Chondrocyte (in vitro differentiated cells): ENCODE measurements at regions not wholly inside any gene's neighbourhood (a gene's known extent, or its start where the extent isn't known, plus 50 kb on each side); places are given as distances from the start of the nearest gene placed in this dataset.
A peak's percentile ranks its signal among the peaks of the same experiment; 100 is the strongest.
"Not testable (repeated sequence)": the region's sequence is repeated elsewhere in the genome, so short reads cannot be mapped to it uniquely, and the experiment has no call there.

Source experiments
- DNase-seq: peaks from one replicate; pipeline ENCODE4 v3.0.0; 2021; ENCODE audit warnings: mixed read lengths, low spot score
- H3K27ac Mint-ChIP-seq: one replicate; pipeline ENCODE4 v1.8.0; 2021; ENCODE audit warnings: mild to moderate bottlenecking, moderate library complexity, mixed read lengths; ENCODE audit not compliant: unreplicated experiment
- H3K27me3 Mint-ChIP-seq: 2 replicates; pipeline ENCODE4 v1.8.0; 2021; ENCODE audit warnings: low read depth, mixed read lengths
- H3K36me3 Mint-ChIP-seq: 2 replicates; pipeline ENCODE4 v1.8.0; 2021; ENCODE audit warnings: low read depth, mixed read lengths
- H3K4me1 Mint-ChIP-seq: 2 replicates; pipeline ENCODE4 v1.8.0; 2021; ENCODE audit warnings: low read depth, mild to moderate bottlenecking, mixed read lengths
- H3K4me3 Mint-ChIP-seq: one replicate; pipeline ENCODE4 v1.8.0; 2021; ENCODE audit warnings: mild to moderate bottlenecking, moderate library complexity, mixed read lengths; ENCODE audit not compliant: unreplicated experiment
- H3K9me3 Mint-ChIP-seq: 2 replicates; pipeline ENCODE4 v1.8.0; 2021; ENCODE audit warnings: low read depth, mixed read lengths
- TF ChIP-seq, protein P1 (sequence below): fragments of 200-600 bp; sonication (generic); IDR thresholded peaks from 2 replicates; pipeline ENCODE4 v1.5.0; 2021; ENCODE audit warnings: antibody characterized with exemption, mild to moderate bottlenecking, moderate library complexity

GRCh38 chr13:84590663-84591062 lies 708.4 kb upstream of the SLITRK1 start:
- peaks cover 12% of the 10 kb centered on the region for H3K27me3 Mint-ChIP-seq
- no peaks in the 10 kb centered on the region for H3K9me3 Mint-ChIP-seq
- DNase-seq: no peak
- H3K27ac Mint-ChIP-seq: no peak overlapping the region
- TF ChIP-seq, protein P1, sequence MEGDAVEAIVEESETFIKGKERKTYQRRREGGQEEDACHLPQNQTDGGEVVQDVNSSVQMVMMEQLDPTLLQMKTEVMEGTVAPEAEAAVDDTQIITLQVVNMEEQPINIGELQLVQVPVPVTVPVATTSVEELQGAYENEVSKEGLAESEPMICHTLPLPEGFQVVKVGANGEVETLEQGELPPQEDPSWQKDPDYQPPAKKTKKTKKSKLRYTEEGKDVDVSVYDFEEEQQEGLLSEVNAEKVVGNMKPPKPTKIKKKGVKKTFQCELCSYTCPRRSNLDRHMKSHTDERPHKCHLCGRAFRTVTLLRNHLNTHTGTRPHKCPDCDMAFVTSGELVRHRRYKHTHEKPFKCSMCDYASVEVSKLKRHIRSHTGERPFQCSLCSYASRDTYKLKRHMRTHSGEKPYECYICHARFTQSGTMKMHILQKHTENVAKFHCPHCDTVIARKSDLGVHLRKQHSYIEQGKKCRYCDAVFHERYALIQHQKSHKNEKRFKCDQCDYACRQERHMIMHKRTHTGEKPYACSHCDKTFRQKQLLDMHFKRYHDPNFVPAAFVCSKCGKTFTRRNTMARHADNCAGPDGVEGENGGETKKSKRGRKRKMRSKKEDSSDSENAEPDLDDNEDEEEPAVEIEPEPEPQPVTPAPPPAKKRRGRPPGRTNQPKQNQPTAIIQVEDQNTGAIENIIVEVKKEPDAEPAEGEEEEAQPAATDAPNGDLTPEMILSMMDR: no peak
- no peaks in the 10 kb centered on the region for H3K4me1 Mint-ChIP-seq
- no peaks in the 10 kb centered on the region for H3K36me3 Mint-ChIP-seq
- no peak overlapping the region for H3K4me3 Mint-ChIP-seq

DNA sequence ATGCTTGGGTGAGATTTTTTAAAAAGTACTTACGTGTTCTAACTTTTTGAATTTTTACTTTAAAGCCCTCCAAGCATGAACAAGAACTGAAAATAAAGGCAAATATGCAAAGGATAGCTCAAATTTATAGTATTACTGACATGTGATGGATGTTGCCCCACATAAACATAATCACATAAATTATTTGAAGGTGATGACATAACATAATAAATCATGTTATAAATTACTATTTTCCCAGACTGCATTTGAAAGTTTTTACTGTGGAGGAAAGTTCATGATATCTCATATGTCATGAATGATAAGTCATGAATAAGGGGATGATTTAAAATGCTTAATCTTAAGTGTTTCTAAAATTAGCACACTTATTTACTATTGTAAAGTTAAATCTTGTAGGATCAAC lies 705.7 kb upstream of the SLITRK1 start:
- no peaks in the 10 kb centered on the region for H3K4me1 Mint-ChIP-seq
- no peak overlapping the region for H3K4me3 Mint-ChIP-seq
- H3K27ac Mint-ChIP-seq: no peak overlapping the region
- no peak for DNase-seq
- TF ChIP-seq, protein P1: no peak
- peaks cover 5% of the 10 kb centered on the region for H3K27me3 Mint-ChIP-seq
- no peaks in the 10 kb centered on the region for H3K36me3 Mint-ChIP-seq
- no peaks in the 10 kb centered on the region for H3K9me3 Mint-ChIP-seq

GRCh38 chr13:84579901-84580300 lies 697.6 kb upstream of the SLITRK1 start:
- not testable (repeated sequence) for H3K36me3 Mint-ChIP-seq, H3K9me3 Mint-ChIP-seq, H3K4me1 Mint-ChIP-seq, DNase-seq, H3K27me3 Mint-ChIP-seq, H3K27ac Mint-ChIP-seq, H3K4me3 Mint-ChIP-seq

DNA sequence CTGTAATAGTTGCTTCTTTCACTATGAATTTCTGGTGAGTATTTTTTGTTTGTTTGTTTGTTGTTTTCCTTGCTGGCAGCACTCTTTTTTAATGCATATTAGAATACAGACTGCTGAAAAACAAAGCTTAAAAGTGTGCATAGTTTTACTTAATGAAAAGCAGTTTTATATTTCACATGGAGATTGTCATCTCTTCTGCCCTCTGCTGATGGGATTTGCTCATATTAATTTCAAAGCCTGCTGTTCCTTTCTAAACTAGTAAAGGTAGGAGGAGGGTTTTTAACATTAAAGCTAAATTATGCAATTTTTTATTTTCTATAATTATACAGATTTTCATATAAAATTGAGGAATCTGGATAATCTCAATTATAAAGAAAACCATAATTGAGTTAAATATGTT lies 692.6 kb upstream of the SLITRK1 start:
- Mint-ChIP-seq H3K9me3 (peaks cover 2% of the 10 kb centered on the region), H3K27me3 (no peaks in the 10 kb centered on the region), H3K36me3 (no peaks in the 10 kb centered on the region), H3K4me3 (no peak overlapping the region), H3K4me1 (peaks cover 10% of the 10 kb centered on the region), H3K27ac (no peak overlapping the region)
- no peak for DNase-seq
- TF ChIP-seq, protein P1: peak; percentile 88

- Mint-ChIP-seq H3K4me3 (no peak overlapping the region), H3K36me3 (no peaks in the 10 kb centered on the region), H3K9me3 (peaks cover 2% of the 10 kb centered on the region), H3K4me1 (peaks cover 22% of the 10 kb centered on the region), H3K27ac (no peak overlapping the region), H3K27me3 (no peaks in the 10 kb centered on the region)
- TF ChIP-seq, protein P1: no peak
- no peak for DNase-seq
These were observed 689.0 kb upstream of the SLITRK1 start for GRCh38 chr13:84571264-84571663.

DNA sequence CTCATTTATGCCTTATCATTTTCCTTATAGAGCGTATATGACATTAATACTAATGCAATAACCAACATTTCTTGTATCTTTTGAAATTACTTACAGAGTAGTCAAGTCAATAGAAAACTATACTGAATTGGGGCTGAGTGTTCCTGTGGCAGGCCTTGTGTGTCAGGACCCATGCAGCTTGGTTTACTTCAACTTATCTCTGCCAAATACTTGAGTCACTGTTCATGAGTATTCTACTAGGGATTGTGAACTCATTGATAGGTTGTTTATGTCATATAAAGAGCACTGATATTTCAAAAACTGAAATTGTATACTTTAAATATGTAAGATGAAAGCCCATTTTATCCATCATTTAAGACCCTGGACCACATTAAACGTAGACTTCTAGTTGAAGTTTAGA lies 688.6 kb upstream of the SLITRK1 start:
- DNase-seq: no peak
- peaks cover 2% of the 10 kb centered on the region for H3K9me3 Mint-ChIP-seq
- H3K4me1 Mint-ChIP-seq: peaks cover 25% of the 10 kb centered on the region
- H3K27ac Mint-ChIP-seq: no peak overlapping the region
- TF ChIP-seq, protein P1: no peak
- no peaks in the 10 kb centered on the region for H3K27me3 Mint-ChIP-seq
- H3K36me3 Mint-ChIP-seq: no peaks in the 10 kb centered on the region
- H3K4me3 Mint-ChIP-seq: no peak overlapping the region
